NT2/D1 (cell line): ENCODE measurements at regions not wholly inside any gene's neighbourhood (a gene's known extent, or its start where the extent isn't known, plus 50 kb on each side); places are given as distances from the start of the nearest gene placed in this dataset.

ENCODE experiments used
- SUZ12 ChIP-seq: IDR thresholded peaks from 2 replicates; pipeline ENCODE4 v1.6.1; 2011; ENCODE audit not compliant: insufficient read length, insufficient read depth; ENCODE audit errors: extremely low read depth
- YY1 ChIP-seq: IDR thresholded peaks from 2 replicates; pipeline ENCODE4 v1.6.1; 2011; ENCODE audit not compliant: insufficient read length, insufficient read depth
- ZNF274 ChIP-seq: IDR thresholded peaks from 2 replicates; pipeline ENCODE4 v1.6.1; 2011; ENCODE audit warnings: mild to moderate bottlenecking, low read depth, low read length

DNA sequence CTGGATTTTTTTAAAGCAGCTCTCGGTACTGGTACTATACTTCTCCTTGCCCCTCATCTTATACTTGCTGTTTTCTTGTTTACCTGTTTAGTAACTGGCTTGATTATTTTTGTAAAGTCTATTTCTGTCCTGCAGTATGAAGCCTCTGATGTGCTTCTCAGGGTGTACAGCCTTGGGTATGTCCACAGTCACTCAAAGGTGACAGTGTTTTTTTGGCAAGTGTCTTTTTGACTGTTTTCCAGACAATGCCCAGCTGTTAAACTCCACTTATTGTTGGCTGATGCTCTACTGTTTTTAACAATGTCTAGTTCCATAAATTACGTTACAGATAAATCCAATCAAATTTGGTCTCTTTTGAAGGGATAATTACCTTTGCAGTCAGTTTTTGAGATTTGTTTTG lies 475.2 kb downstream of the JRKL start:
- TF ChIP-seq YY1: no peak
- TF ChIP-seq ZNF274: no peak
- no peak for TF ChIP-seq SUZ12
